B cell (primary cell): ENCODE measurements at regions not wholly inside any gene's neighbourhood (a gene's known extent, or its start where the extent isn't known, plus 50 kb on each side); places are given as distances from the start of the nearest gene placed in this dataset.

Experiments
- ATAC-seq: fragments of 200-7000 bp; cut with Tn5 transposase; one replicate; pipeline ENCODE4 v1.10.0; 2021; ENCODE audit warnings: low read depth, mild to moderate bottlenecking, moderate number of reproducible peaks, moderate library complexity
- CTCF ChIA-PET: fragments of 350-600 bp; sonication (Branson Sonifier 250); formaldehyde crosslinking; loops from one replicate; lab custom pipeline; 2021; ENCODE audit warnings: antibody characterized with exemption, inconsistent platforms; lab: Charles Lee
- POLR2A ChIA-PET: fragments of 350-600 bp; sonication (Branson Sonifier 250); formaldehyde crosslinking; loops from one replicate; lab custom pipeline; 2021; ENCODE audit warnings: antibody characterized with exemption; lab: Charles Lee
- DNase-seq: peaks from one replicate; pipeline ENCODE4 v3.0.0; 2013
- H2AFZ ChIP-seq: 2 replicates; pipeline ENCODE4 v1.6.1; 2012; ENCODE audit warnings: mild to moderate bottlenecking, low read depth, low read length; ENCODE audit not compliant: insufficient read depth, poor library complexity, severe bottlenecking
- H3K27ac ChIP-seq, 2 donors: 1 replicate in 1 of 2; 2 replicates in 1 of 2; pipeline ENCODE4 v1.5.1; 2012 to 2013; ENCODE audit warnings: low read length in 2 of 2, mild to moderate bottlenecking in 2 of 2, moderate library complexity in 1 of 2
- H3K27me3 ChIP-seq, 4 experiments: fragments of 200-600 bp in 1 of 4; sonication (generic) in 1 of 4; replicated peaks in 1 of 4; 1 replicate in 2 of 4; 2 replicates in 2 of 4; pipeline versions ENCODE4 v1.6.1 to v1.7.0; 2013 to 2016; ENCODE audit warnings: low read length in 3 of 4, mild to moderate bottlenecking in 2 of 4, mixed read lengths in 1 of 4, moderate library complexity in 1 of 4; ENCODE audit not compliant: insufficient read depth in 4 of 4, control insufficient read depth in 3 of 4; ENCODE audit errors: control extremely low read depth in 1 of 4
- H3K36me3 ChIP-seq, 2 experiments: replicated peaks in 1 of 2; 1 replicate in 1 of 2; 2 replicates in 1 of 2; pipeline versions ENCODE4 v1.6.1 to v1.7.1; 2013; ENCODE audit warnings: low read length in 1 of 2; ENCODE audit not compliant: insufficient read depth in 2 of 2, control insufficient read depth in 1 of 2; ENCODE audit errors: control extremely low read depth in 1 of 2, extremely low read depth in 1 of 2
- H3K4me1 ChIP-seq, 2 donors: fragments of 200-600 bp in 1 of 2; sonication (generic) in 1 of 2; 1 replicate in 1 of 2; 2 replicates in 1 of 2; pipeline versions ENCODE4 v1.5.1 to v1.6.1; 2013 to 2017; ENCODE audit warnings: low read length in 2 of 2; ENCODE audit not compliant: control insufficient read depth in 2 of 2, insufficient read depth in 2 of 2
- H3K4me2 ChIP-seq: replicated peaks from 2 replicates; pipeline ENCODE3; 2012; ENCODE audit warnings: mild to moderate bottlenecking, low read depth, low read length; ENCODE audit not compliant: poor library complexity, severe bottlenecking
- H3K4me3 ChIP-seq, 5 experiments: fragments of 200-600 bp in 1 of 5; sonication (generic) in 1 of 5; 1 replicate in 3 of 5; 2 replicates in 2 of 5; pipeline versions ENCODE4 v1.5.1 to v1.7.0; 2011 to 2016; ENCODE audit warnings: low read length in 4 of 5, mild to moderate bottlenecking in 4 of 5, low read depth in 2 of 5, control low read depth in 1 of 5, moderate library complexity in 1 of 5; ENCODE audit not compliant: insufficient read depth in 1 of 5; ENCODE audit errors: control extremely low read depth in 1 of 5, extremely low read depth in 1 of 5
- H3K79me2 ChIP-seq: fragments of 200-600 bp; sonication (generic); one replicate; pipeline ENCODE4 v1.6.0; 2016; ENCODE audit warnings: low read length; ENCODE audit not compliant: control insufficient read depth, insufficient read depth
- H3K9ac ChIP-seq: fragments of 200-600 bp; sonication (generic); 2 replicates; pipeline ENCODE4 v1.6.1; 2017; ENCODE audit warnings: mild to moderate bottlenecking, low read length, moderate library complexity
- H3K9me3 ChIP-seq, 3 donors: one replicate each; pipeline versions ENCODE4 v1.6.1 to v1.7.1; 2013; ENCODE audit warnings: low read length in 2 of 3; ENCODE audit not compliant: control insufficient read depth in 2 of 3, insufficient read depth in 1 of 3; ENCODE audit errors: control extremely low read depth in 1 of 3
- H4K20me1 ChIP-seq: 2 replicates; pipeline ENCODE4 v1.6.0; 2012; ENCODE audit warnings: mild to moderate bottlenecking, low read length; ENCODE audit not compliant: insufficient read depth, control insufficient read depth, poor library complexity, severe bottlenecking
- H3K27ac Mint-ChIP-seq: one replicate; pipeline ENCODE4 v1.8.0; 2021; ENCODE audit warnings: mixed read lengths
- H3K27me3 Mint-ChIP-seq: one replicate; pipeline ENCODE4 v1.8.0; 2021; ENCODE audit warnings: mixed read lengths
- H3K4me1 Mint-ChIP-seq: one replicate; pipeline ENCODE4 v1.8.0; 2021; ENCODE audit warnings: mixed read lengths
- H3K4me3 Mint-ChIP-seq: one replicate; pipeline ENCODE4 v1.8.0; 2021; ENCODE audit warnings: mixed read lengths
- H3K9me3 Mint-ChIP-seq: one replicate; pipeline ENCODE4 v1.8.0; 2022; ENCODE audit warnings: mixed read lengths; ENCODE audit not compliant: insufficient read depth
- EZH2 ChIP-seq: IDR thresholded peaks from 2 replicates; pipeline ENCODE4 v1.6.1; 2012; ENCODE audit warnings: borderline replicate concordance, low read depth, mild to moderate bottlenecking, moderate library complexity, low read length; ENCODE audit not compliant: insufficient read depth, poor library complexity, severe bottlenecking
- WGBS: methylation state at CpG from one replicate; pipeline ENCODE4 v1.1.5; 2013; ENCODE audit warnings: missing lambda C conversion rate; ENCODE audit not compliant: insufficient coverage; 5-methylcytosine and 5-hydroxymethylcytosine counted together
- intact Hi-C: fragments of 100-400 bp; cut with micrococcal nuclease; formaldehyde crosslinking; loops from one replicate; pipeline ENCODE4 v1.10.0; 2022
- TF ChIP-seq, protein P1 (sequence below): fragments of 200-600 bp; IDR thresholded peaks from one replicate; pipeline ENCODE4 v1.8.0; 2022; ENCODE audit warnings: antibody characterized with exemption, mild to moderate bottlenecking

DNA sequence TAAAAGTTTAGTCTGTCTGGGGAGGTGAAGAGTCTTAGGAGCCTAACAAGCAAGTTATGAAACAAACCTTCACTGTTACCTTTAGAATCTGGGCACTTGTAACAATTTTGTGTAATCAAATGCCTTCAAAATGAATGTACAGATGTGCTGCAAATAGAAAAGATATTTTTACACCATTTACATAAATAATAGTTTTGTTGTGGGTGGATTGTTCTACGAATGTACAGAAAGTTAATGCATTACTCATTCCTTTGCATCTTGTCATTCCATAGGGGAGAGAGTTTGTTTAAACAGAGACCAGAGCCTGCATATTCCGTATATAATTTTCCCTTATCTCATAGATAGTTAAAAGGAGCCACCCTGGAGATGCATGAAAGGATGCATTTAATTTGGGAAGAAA, 576.9 kb upstream of the SGCD start:
- CTCF ChIA-PET = no interaction called here

DNA sequence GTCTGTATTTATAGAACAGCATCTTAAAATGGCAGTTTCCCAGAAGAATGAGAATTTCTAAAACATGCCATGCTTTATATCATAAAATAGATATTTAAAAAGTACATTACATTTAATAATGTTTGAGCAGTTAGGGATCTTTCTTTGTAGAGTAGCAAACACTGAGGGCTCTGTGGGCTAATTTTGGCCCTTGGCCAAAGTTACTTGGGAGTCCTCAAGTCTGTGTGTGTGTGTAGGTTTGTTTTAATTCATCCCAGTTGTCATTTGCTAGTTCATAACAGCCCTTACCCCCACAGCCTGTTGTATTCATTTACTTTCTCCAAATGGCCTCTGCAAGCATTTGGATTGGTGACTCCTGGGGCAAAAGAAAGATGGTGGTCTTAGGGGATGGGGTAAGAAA, 576.4 kb upstream of the SGCD start:
- intact Hi-C loops = no loop called here
- H3K4me2 ChIP-seq = no peak overlapping the region
- CTCF ChIA-PET = no interaction called here
- no peaks in the 10 kb centered on the region for H3K4me1 Mint-ChIP-seq
- no peaks in the 10 kb centered on the region for H3K27me3 Mint-ChIP-seq
- no peaks in the 10 kb centered on the region for H3K79me2 ChIP-seq
- H3K9me3 ChIP-seq = peaks cover 0 to 2% (median 0%) of the 10 kb centered on the region in 3 donors
- TF ChIP-seq, protein P1, sequence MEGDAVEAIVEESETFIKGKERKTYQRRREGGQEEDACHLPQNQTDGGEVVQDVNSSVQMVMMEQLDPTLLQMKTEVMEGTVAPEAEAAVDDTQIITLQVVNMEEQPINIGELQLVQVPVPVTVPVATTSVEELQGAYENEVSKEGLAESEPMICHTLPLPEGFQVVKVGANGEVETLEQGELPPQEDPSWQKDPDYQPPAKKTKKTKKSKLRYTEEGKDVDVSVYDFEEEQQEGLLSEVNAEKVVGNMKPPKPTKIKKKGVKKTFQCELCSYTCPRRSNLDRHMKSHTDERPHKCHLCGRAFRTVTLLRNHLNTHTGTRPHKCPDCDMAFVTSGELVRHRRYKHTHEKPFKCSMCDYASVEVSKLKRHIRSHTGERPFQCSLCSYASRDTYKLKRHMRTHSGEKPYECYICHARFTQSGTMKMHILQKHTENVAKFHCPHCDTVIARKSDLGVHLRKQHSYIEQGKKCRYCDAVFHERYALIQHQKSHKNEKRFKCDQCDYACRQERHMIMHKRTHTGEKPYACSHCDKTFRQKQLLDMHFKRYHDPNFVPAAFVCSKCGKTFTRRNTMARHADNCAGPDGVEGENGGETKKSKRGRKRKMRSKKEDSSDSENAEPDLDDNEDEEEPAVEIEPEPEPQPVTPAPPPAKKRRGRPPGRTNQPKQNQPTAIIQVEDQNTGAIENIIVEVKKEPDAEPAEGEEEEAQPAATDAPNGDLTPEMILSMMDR = no peak
- no peak for TF ChIP-seq EZH2
- H3K9ac ChIP-seq = no peak overlapping the region
- H3K27ac ChIP-seq = no peak overlapping the region
- POLR2A ChIA-PET = no interaction called here
- peaks cover 4% of the 10 kb centered on the region for H3K9me3 Mint-ChIP-seq
- no peaks in the 10 kb centered on the region for H3K4me1 ChIP-seq
- DNase-seq = no peak
- H4K20me1 ChIP-seq = no peaks in the 10 kb centered on the region
- H2AFZ ChIP-seq = no peak overlapping the region
- H3K27ac Mint-ChIP-seq = no peak overlapping the region
- no peak overlapping the region for H3K4me3 Mint-ChIP-seq
- no peaks in the 10 kb centered on the region for H3K27me3 ChIP-seq
- no peak for ATAC-seq
- H3K4me3 ChIP-seq = no peak overlapping the region
- no peaks in the 10 kb centered on the region for H3K36me3 ChIP-seq

More for the DNA sequence above, 576.9 kb upstream of the SGCD start:
- H3K4me3 Mint-ChIP-seq = no peak overlapping the region
- peaks cover 4% of the 10 kb centered on the region for H3K9me3 Mint-ChIP-seq
- Histone ChIP-seq H3K27me3 (no peaks in the 10 kb centered on the region), H3K9ac (no peak overlapping the region), H3K4me1 (no peaks in the 10 kb centered on the region), H3K79me2 (no peaks in the 10 kb centered on the region), H3K27ac (no peak overlapping the region), H3K4me2 (no peak overlapping the region), H3K4me3 (no peak overlapping the region), H2AFZ (no peak overlapping the region), H3K9me3 (peaks cover 0 to 2% (median 0%) of the 10 kb centered on the region in 3 donors), H3K36me3 (no peaks in the 10 kb centered on the region), H4K20me1 (no peaks in the 10 kb centered on the region)
- DNase-seq (no peak), ATAC-seq (no peak)
- no CpG with 5 or more reads among the region's 2 CpGs for WGBS
- H3K27ac Mint-ChIP-seq = no peak overlapping the region
- intact Hi-C loops = no loop called here
- TF ChIP-seq, protein P1 = no peak
- no peak for TF ChIP-seq EZH2
- no peaks in the 10 kb centered on the region for H3K4me1 Mint-ChIP-seq
- POLR2A ChIA-PET = no interaction called here
- no peaks in the 10 kb centered on the region for H3K27me3 Mint-ChIP-seq
